Keratinocyte (primary cell): ENCODE measurements at regions not wholly inside any gene's neighbourhood (a gene's known extent, or its start where the extent isn't known, plus 50 kb on each side); places are given as distances from the start of the nearest gene placed in this dataset.

Experiments
- DNase-seq: peaks from one replicate; pipeline ENCODE4 v3.0.0-alpha.2; 2011; ENCODE audit warnings: low read depth, missing footprints, low spot score
- FAIRE-seq: peaks from 2 replicates; lab custom pipeline; 2011; peaks lifted over from hg19 to GRCh38; lab: Jason Lieb, UNC
- H2AFZ ChIP-seq: 2 replicates; pipeline ENCODE4 v1.6.0; 2012; ENCODE audit warnings: low read length, control low read depth, inconsistent platforms; ENCODE audit not compliant: control insufficient read depth
- H3K27ac ChIP-seq: 2 replicates; pipeline ENCODE4 v1.5.1; 2011; ENCODE audit warnings: low read length; ENCODE audit not compliant: control insufficient read depth, insufficient read depth
- H3K27me3 ChIP-seq: 3 replicates; pipeline ENCODE4 v1.6.0; 2011; ENCODE audit warnings: low read length; ENCODE audit not compliant: control insufficient read depth, insufficient read depth; ENCODE audit errors: extremely low read depth
- H3K36me3 ChIP-seq, 2 experiments: 2 replicates in 1 of 2; 3 replicates in 1 of 2; pipeline ENCODE4 v1.5.1; 2011; ENCODE audit warnings: low read length in 2 of 2, mild to moderate bottlenecking in 1 of 2; ENCODE audit not compliant: control insufficient read depth in 2 of 2, insufficient read depth in 2 of 2; ENCODE audit errors: extremely low read depth in 1 of 2
- H3K4me1 ChIP-seq: 3 replicates; pipeline ENCODE4 v1.5.1; 2011; ENCODE audit warnings: low read length; ENCODE audit not compliant: control insufficient read depth, insufficient read depth; ENCODE audit errors: extremely low read depth
- H3K4me2 ChIP-seq: 3 replicates; pipeline ENCODE4 v1.6.0; 2011; ENCODE audit warnings: low read depth, low read length; ENCODE audit not compliant: control insufficient read depth, insufficient read depth; ENCODE audit errors: extremely low read depth
- H3K4me3 ChIP-seq, 3 experiments: fragments of 200-600 bp in 1 of 3; sonication (generic) in 1 of 3; 2 replicates in 2 of 3; 3 replicates in 1 of 3; pipeline ENCODE4 v1.5.1; 2011 to 2016; ENCODE audit warnings: low read length in 3 of 3, mild to moderate bottlenecking in 3 of 3, control low read depth in 2 of 3, inconsistent platforms in 1 of 3, low read depth in 1 of 3, mixed read lengths in 1 of 3, mixed run types in 1 of 3, moderate library complexity in 1 of 3; ENCODE audit not compliant: control insufficient read depth in 2 of 3, insufficient read depth in 2 of 3; ENCODE audit errors: extremely low read depth in 1 of 3
- H3K79me2 ChIP-seq: 2 replicates; pipeline ENCODE4 v1.6.0; 2012; ENCODE audit warnings: low read length; ENCODE audit not compliant: control insufficient read depth, insufficient read depth
- H3K9ac ChIP-seq: 3 replicates; pipeline ENCODE4 v1.6.0; 2011; ENCODE audit warnings: low read length; ENCODE audit not compliant: control insufficient read depth, insufficient read depth; ENCODE audit errors: extremely low read depth
- H3K9me1 ChIP-seq: 3 replicates; pipeline ENCODE4 v1.6.0; 2011; ENCODE audit warnings: low read length; ENCODE audit not compliant: control insufficient read depth, insufficient read depth; ENCODE audit errors: extremely low read depth
- H3K9me3 ChIP-seq: 2 replicates; pipeline ENCODE4 v1.5.1; 2012; ENCODE audit warnings: low read depth, low read length; ENCODE audit not compliant: control insufficient read depth
- H4K20me1 ChIP-seq: 3 replicates; pipeline ENCODE4 v1.6.0; 2011; ENCODE audit warnings: low read length; ENCODE audit not compliant: control insufficient read depth, insufficient read depth; ENCODE audit errors: extremely low read depth
- EZH2 ChIP-seq: IDR thresholded peaks from one replicate; pipeline ENCODE4 v1.6.1; 2012; ENCODE audit warnings: inconsistent platforms, mild to moderate bottlenecking, low read length, moderate library complexity
- dilution Hi-C: fragments of 300-500 bp; cut with MboI; formaldehyde crosslinking; loops from one replicate; pipeline ENCODE4 v1.7.0; 2020; ENCODE audit warnings: low sequenced_read_pairs; ENCODE audit not compliant: extremely low pct_ligation_motif_present
- TF ChIP-seq, protein P1 (sequence below), 3 experiments: IDR thresholded peaks in 1 of 3; conservative IDR thresholded peaks in 1 of 3; optimal IDR thresholded peaks in 1 of 3; 2 replicates in 2 of 3; 3 replicates in 1 of 3; pipeline versions ENCODE3 to v1.5.1; 2011; ENCODE audit warnings: low read length in 3 of 3, mild to moderate bottlenecking in 3 of 3, moderate library complexity in 2 of 3, control low read depth in 1 of 3, inconsistent platforms in 1 of 3; ENCODE audit not compliant: insufficient read depth in 2 of 3; ENCODE audit errors: extremely low read depth in 1 of 3

DNA sequence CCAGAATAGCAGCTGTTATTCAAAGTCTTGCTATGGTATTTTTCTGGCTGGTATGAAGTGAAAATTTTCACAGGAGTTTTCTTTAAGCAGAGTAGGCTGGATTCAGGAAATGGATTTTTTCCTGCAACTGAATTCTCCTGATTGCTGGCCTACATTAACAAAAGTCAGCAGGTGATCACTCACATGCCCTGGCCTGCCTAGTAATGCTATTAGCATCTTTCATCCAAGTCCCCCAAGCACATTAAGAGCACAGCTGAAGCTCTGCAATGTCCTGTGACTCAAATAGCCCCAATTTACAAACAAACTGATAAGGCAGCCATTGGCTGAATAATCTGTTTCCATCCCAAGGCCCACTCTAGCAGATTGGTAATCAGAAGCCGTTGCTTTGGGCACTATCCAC is 688.3 kb upstream of the LMCD1 start:
- FAIRE-seq: no peak
- Histone ChIP-seq H3K27ac (no peak overlapping the region), H3K9me3 (no peaks in the 10 kb centered on the region), H3K4me2 (no peak overlapping the region), H3K36me3 (no peaks in the 10 kb centered on the region), H3K9ac (no peak overlapping the region), H2AFZ (no peak overlapping the region), H3K4me3 (no peak overlapping the region), H3K4me1 (no peaks in the 10 kb centered on the region), H4K20me1 (no peaks in the 10 kb centered on the region), H3K9me1 (no peaks in the 10 kb centered on the region), H3K27me3 (no peaks in the 10 kb centered on the region), H3K79me2 (no peaks in the 10 kb centered on the region)
- dilution Hi-C loops: no loop called here
- no peak for TF ChIP-seq EZH2
- TF ChIP-seq, protein P1, sequence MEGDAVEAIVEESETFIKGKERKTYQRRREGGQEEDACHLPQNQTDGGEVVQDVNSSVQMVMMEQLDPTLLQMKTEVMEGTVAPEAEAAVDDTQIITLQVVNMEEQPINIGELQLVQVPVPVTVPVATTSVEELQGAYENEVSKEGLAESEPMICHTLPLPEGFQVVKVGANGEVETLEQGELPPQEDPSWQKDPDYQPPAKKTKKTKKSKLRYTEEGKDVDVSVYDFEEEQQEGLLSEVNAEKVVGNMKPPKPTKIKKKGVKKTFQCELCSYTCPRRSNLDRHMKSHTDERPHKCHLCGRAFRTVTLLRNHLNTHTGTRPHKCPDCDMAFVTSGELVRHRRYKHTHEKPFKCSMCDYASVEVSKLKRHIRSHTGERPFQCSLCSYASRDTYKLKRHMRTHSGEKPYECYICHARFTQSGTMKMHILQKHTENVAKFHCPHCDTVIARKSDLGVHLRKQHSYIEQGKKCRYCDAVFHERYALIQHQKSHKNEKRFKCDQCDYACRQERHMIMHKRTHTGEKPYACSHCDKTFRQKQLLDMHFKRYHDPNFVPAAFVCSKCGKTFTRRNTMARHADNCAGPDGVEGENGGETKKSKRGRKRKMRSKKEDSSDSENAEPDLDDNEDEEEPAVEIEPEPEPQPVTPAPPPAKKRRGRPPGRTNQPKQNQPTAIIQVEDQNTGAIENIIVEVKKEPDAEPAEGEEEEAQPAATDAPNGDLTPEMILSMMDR (optimal IDR thresholded peaks at IDR 0.05 in 1 of 3, IDR thresholded peaks at IDR 0.05 in 1 of 3, conservative IDR thresholded peaks at IDR 0.05 in 1 of 3; ENCODE audit: extremely low read depth in 1 of 3, insufficient read depth in 2 of 3, low read length in 3 of 3): no peak
- DNase-seq: no peak

- Histone ChIP-seq H3K79me2 (no peaks in the 10 kb centered on the region), H3K9ac (no peak overlapping the region), H3K4me1 (no peaks in the 10 kb centered on the region), H2AFZ (no peak overlapping the region), H3K9me3 (no peaks in the 10 kb centered on the region), H3K9me1 (no peaks in the 10 kb centered on the region), H3K4me3 (no peak overlapping the region), H3K27ac (no peak overlapping the region), H3K27me3 (no peaks in the 10 kb centered on the region), H4K20me1 (no peaks in the 10 kb centered on the region), H3K4me2 (no peak overlapping the region), H3K36me3 (no peaks in the 10 kb centered on the region)
- dilution Hi-C loops: no loop called here
- no peak for DNase-seq
- TF ChIP-seq, protein P1 (optimal IDR thresholded peaks at IDR 0.05 in 1 of 3, IDR thresholded peaks at IDR 0.05 in 1 of 3, conservative IDR thresholded peaks at IDR 0.05 in 1 of 3; ENCODE audit: extremely low read depth in 1 of 3, insufficient read depth in 2 of 3, low read length in 3 of 3): no peak
- FAIRE-seq: no peak
Observed at GRCh38 chr3:7817239-7817638, 684.4 kb upstream of the LMCD1 start.
